COLO668 (cell line): ENCODE measurements at regions not wholly inside any gene's neighbourhood (a gene's known extent, or its start where the extent isn't known, plus 50 kb on each side); places are given as distances from the start of the nearest gene placed in this dataset.

Source experiments
- DNase-seq: peaks from one replicate; lab custom pipeline; 2025; ENCODE audit not compliant: unreplicated experiment; lab: John Stamatoyannopoulos, UW

DNA sequence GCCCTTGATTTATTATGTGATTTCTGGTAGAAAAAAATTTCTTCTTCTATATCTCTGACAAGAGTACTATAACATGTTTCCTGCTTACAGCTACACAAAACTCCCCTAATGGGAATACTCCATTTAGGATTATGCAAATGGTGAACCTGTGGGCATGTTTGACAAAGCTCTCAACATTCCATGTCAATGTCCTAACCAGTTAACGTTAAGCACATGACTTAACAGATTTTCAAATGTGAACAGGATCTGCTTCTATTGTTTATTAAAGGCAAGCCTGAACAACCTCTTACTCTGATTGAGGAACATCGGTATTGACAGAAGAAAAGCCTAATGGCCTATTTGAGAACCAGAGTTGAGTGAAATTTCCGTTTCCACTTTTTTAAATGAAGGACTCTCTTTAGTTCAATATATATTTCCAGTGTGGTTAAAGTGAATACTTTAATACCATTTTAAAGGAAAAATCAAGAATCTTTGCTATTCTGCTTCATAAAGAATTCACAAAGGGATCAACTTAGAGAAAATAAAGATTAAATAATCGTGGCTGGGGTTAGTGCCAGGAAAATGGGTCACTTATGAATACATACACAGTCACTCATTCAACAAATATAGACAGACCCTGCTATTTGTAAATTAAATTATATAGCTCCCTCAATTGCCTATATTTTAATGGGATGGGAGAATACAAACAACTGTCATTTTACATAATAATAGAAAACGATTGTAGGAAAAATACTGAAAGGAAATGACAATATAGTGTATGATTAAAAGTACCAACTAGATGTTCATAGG, 300.3 kb upstream of the CBLB start:
- no peak for DNase-seq

DNA sequence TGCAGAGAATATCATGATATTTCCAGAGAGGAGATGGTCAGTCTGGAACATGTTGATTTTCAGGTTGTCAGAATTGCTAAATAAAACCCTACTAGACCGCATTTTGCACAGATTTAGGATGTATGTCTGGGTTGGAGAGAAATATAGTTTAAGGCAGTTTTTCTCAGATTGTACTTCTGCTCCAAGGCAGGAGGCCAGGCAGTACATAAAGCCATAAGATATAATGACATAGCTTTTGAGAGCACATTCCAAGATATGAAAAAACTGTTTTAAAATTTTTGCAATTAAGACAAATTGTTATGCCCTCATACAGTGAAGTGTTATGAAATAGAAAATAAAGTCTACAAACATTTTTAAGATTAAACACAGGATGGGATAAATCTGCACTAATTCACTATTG, 301.8 kb upstream of the CBLB start:
- no peak for DNase-seq

DNA sequence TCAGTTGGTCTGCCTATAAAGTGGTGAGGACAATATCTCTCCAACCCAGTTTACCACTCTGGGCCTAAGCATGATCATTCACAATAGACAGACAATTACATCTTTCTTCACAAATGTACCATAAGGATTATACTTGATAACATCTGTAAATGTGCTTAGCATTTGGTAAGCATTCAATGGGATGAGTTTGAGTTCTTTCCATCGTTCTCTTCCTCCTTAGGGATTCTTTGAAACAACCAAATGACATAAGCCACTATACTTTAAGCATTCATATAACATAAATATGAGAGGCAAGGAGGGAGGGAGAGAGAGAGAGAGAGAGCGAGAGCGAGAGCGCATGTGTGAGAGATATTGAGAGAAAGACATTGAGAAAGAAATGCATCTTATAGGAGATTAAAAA, 303.3 kb upstream of the CBLB start:
- DNase-seq: no peak

GRCh38 chr3:106172780-106173179, 304.0 kb upstream of the CBLB start:
- no peak for DNase-seq

GRCh38 chr3:106175276-106175675, 306.5 kb upstream of the CBLB start:
- no peak for DNase-seq

GRCh38 chr3:106176734-106177133, 307.9 kb upstream of the CBLB start:
- no peak for DNase-seq

GRCh38 chr3:106182950-106183511, 314.2 kb upstream of the CBLB start:
- DNase-seq: no peak

DNA sequence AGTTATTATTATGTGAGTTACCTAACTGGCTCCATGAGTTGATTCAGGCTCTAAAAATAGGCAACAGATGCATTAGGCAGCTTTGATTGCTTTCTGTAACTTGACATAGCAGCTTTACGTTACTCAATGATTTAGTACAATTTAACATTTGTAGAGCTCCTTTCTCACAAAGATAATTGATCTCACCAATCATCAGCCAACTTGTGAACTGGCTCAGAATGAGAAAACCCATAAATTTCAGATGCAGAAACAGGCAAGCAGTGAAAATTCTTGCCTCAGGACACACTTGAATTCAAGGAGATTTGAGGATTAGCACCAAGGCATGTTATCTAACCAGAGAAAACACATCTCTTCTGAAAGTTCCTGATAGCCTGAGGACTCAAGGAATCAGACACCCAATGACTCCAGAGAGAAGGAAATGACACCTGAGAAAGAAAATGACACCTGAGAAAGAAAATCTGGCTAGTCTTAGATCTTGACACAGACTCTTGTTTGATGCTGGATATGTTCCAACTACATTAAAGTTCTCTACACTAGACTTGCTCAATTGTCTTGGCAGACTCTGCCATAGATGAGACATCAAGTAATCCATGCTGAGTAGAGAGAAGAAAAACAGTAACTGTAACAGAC, 315.1 kb upstream of the CBLB start:
- no peak for DNase-seq

GRCh38 chr3:106184540-106185457, 316.0 kb upstream of the CBLB start:
- DNase-seq: no peak

DNA sequence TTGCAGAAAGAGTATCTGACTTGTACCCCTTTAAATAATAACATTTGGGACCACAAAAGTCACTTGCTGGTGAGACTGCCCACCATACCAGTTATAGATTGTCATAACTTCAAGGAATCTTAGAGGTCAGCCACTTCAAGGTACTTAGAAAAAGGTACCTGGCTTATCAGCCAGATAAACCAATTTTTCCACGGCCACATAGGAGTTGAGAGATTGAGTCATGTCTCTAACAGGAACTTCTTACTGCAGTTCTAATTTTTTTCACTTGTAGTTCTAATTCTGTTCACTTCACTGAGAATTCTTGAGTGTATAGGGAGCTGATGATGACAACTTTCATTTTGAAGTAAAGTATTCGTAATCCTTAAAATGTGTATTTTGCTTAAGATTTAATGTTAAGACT, 317.1 kb upstream of the CBLB start:
- no peak for DNase-seq

GRCh38 chr3:106190296-106190695, 321.5 kb upstream of the CBLB start:
- DNase-seq: no peak

GRCh38 chr3:106191211-106191610, 322.4 kb upstream of the CBLB start:
- DNase-seq: no peak

DNA sequence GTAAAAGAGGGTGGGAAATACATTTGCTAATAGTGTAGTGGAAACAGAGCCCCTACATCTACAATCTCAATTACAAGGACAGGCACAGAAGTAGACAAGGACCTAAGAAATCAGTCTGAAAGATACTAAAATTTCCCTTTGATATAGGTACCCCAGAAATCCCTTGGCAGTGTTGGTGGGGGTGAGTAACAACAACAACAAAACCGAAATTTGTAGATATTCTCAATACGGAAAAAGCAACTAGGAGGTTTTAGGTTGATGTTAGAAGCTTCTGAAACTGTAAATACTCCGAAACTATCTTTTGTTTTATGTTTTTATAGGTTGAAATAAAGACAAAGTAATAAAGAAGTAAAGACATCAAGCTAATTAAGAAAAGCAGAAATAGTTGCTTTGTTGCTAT, 323.1 kb upstream of the CBLB start:
- no peak for DNase-seq

DNA sequence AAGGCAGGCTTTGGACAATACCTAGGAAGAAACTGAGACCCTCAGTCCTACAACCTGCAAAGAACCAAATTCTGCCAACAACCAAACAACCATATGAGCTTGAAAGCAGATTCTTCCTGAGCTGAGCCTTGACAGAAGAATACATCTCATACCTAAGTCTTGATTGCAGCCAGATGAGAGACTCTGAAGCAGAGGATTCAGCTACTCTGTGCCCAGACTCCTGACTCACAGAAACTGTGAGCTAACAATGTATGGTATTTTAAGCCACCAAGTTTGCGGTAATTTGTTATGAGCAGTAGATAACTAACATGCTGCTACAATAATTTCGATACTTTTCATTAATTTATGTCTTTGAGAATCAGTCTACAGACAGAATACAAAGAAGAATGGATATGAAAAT, 325.1 kb upstream of the CBLB start:
- DNase-seq: no peak

DNA sequence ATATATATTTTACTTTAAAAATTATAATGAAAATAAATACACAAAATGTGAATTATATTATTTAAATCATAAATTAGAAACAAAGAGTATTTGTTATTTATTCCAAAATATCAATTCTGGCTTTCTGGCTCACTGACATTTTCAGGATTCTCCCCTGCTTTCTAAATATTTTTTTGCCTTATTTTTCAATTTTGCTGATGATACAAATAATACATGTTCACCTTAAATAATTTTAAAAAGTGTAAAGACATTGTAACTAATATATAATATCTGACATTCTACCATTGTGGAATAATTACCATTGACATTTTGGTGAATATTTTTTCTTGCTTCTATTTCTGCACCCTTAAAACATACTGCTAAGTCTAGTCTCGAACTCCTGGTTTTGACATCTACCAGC, 325.9 kb upstream of the CBLB start:
- no peak for DNase-seq

- DNase-seq: no peak
Measured at GRCh38 chr3:106197532-106198194, 328.9 kb upstream of the CBLB start.

GRCh38 chr3:106204160-106204868, 335.5 kb upstream of the CBLB start:
- no peak for DNase-seq

DNA sequence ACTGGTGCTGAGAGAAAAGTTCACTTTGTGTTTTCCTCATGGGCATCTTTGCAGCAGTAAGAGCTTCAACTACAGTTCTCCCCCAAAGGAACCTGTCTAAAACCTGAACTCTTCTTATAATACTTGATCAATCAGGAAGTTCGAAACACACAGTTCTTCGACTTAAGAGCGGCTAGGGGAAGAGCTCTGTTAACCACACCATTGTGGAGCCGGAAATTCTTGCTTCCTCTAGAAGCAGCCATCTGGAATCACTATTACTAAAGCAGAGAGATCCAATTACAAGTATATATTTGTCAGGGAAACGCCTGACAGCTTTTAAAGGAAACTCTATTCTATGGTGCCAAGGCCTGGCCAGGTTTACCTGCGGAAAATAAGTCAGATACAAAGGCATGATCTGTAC, 337.3 kb upstream of the CBLB start:
- no peak for DNase-seq

GRCh38 chr3:106206613-106207012, 337.8 kb upstream of the CBLB start:
- DNase-seq: no peak

GRCh38 chr3:106208251-106208650, 339.4 kb upstream of the CBLB start:
- no peak for DNase-seq
